OCI-LY7 (cell line): ENCODE measurements at regions not wholly inside any gene's neighbourhood (a gene's known extent, or its start where the extent isn't known, plus 50 kb on each side); places are given as distances from the start of the nearest gene placed in this dataset.

Source experiments
- BruUV-seq: library from RNA; stranded (reverse); fragments of 400-500 nt; replicated peaks from 2 replicates; lab custom pipeline; 2021; lab: Mats Ljungman, UMichigan
- CTCF ChIA-PET: fragments of 300-600 bp; sonication (Branson Sonifier 250); formaldehyde crosslinking; loops from one replicate; lab custom pipeline; 2022; ENCODE audit warnings: antibody characterized with exemption; ENCODE audit not compliant: unreplicated experiment; lab: Charles Lee
- POLR2A ChIA-PET: fragments of 300-600 bp; sonication (Branson Sonifier 250); formaldehyde crosslinking; loops from one replicate; lab custom pipeline; 2022; ENCODE audit warnings: antibody characterized with exemption; lab: Charles Lee
- DNase-seq: peaks from one replicate; pipeline ENCODE4 v3.0.0-alpha.2; 2015; ENCODE audit warnings: low spot score
- H2AFZ ChIP-seq: fragments of 200-600 bp; sonication (generic), shearing (Covaris generic); 2 replicates; pipeline ENCODE4 v1.6.1; 2014; ENCODE audit warnings: mild to moderate bottlenecking, antibody characterized with exemption, low read length, moderate library complexity
- H3K27ac ChIP-seq: fragments of 200-600 bp; sonication (generic); 2 replicates; pipeline ENCODE4 v1.5.1; 2014; ENCODE audit warnings: mixed run types, low read depth, mild to moderate bottlenecking, moderate library complexity, low read length, inconsistent platforms; ENCODE audit not compliant: poor library complexity, severe bottlenecking
- H3K36me3 ChIP-seq: fragments of 200-600 bp; sonication (generic); 2 replicates; pipeline ENCODE4 v1.6.1; 2014; ENCODE audit warnings: mild to moderate bottlenecking, antibody characterized with exemption, low read length, moderate library complexity, mixed read lengths; ENCODE audit not compliant: insufficient read depth
- H3K4me1 ChIP-seq: fragments of 200-600 bp; sonication (generic); 2 replicates; pipeline ENCODE4 v1.5.1; 2014; ENCODE audit warnings: mild to moderate bottlenecking, low read length; ENCODE audit not compliant: insufficient read depth, poor library complexity, severe bottlenecking
- H3K4me2 ChIP-seq: fragments of 200-600 bp; sonication (generic); 2 replicates; pipeline ENCODE4 v1.6.1; 2014; ENCODE audit warnings: mild to moderate bottlenecking, low read length
- H3K4me3 ChIP-seq: fragments of 200-600 bp; sonication (generic); 2 replicates; pipeline ENCODE4 v1.5.1; 2014; ENCODE audit warnings: mild to moderate bottlenecking, low read depth, low read length; ENCODE audit not compliant: poor library complexity, severe bottlenecking
- H3K79me2 ChIP-seq: fragments of 200-600 bp; sonication (generic); 2 replicates; pipeline ENCODE4 v1.6.1; 2016; ENCODE audit warnings: low read depth, mild to moderate bottlenecking, low read length, moderate library complexity, mixed read lengths; ENCODE audit not compliant: insufficient read depth
- H3K9me2 ChIP-seq: fragments of 200-600 bp; sonication (generic); 2 replicates; pipeline ENCODE4 v1.6.1; 2016; ENCODE audit warnings: mild to moderate bottlenecking, low read length, mixed read lengths; ENCODE audit not compliant: insufficient read depth
- H3K9me3 ChIP-seq: fragments of 200-600 bp; sonication (generic); 2 replicates; pipeline ENCODE4 v1.6.1; 2014; ENCODE audit warnings: mild to moderate bottlenecking, mixed run types, low read length, mixed read lengths
- H4K20me1 ChIP-seq: fragments of 200-600 bp; sonication (generic); 2 replicates; pipeline ENCODE4 v1.6.1; 2014; ENCODE audit warnings: mild to moderate bottlenecking, antibody characterized with exemption, low read length, moderate library complexity, mixed read lengths; ENCODE audit not compliant: insufficient read depth
- CTCF ChIP-seq: fragments of 200-600 bp; sonication (generic); conservative IDR thresholded peaks from 2 replicates; pipeline ENCODE4 v1.5.1; 2014; ENCODE audit warnings: mild to moderate bottlenecking, antibody characterized with exemption, low read length, moderate library complexity, mixed read lengths
- EZH2phosphoT487 ChIP-seq: fragments of 200-600 bp; sonication (generic); IDR thresholded peaks from 2 replicates; pipeline ENCODE4 v1.6.1; 2018; ENCODE audit warnings: low read depth, borderline replicate concordance, mild to moderate bottlenecking, mixed run types, antibody characterized with exemption, low read length, moderate library complexity, mixed read lengths
- intact Hi-C: fragments of 100-400 bp; cut with micrococcal nuclease; formaldehyde crosslinking; loops from one replicate; pipeline ENCODE4 v1.10.0; 2022; ENCODE audit not compliant: unreplicated experiment

- Histone ChIP-seq H3K36me3 (no peaks in the 10 kb centered on the region), H3K4me2 (peak overlapping the region; percentile 51), H3K79me2 (no peaks in the 10 kb centered on the region), H3K4me3 (no peak overlapping the region), H3K4me1 (peaks cover 10% of the 10 kb centered on the region), H3K9me2 (no peaks in the 10 kb centered on the region), H4K20me1 (no peaks in the 10 kb centered on the region), H3K9me3 (no peaks in the 10 kb centered on the region), H3K27ac (no peak overlapping the region), H2AFZ (peak overlapping the region; percentile 68)
- TF ChIP-seq EZH2phosphoT487, result no peak
- TF ChIP-seq CTCF, result no peak
- no TSS peak for BruUV-seq
- CTCF ChIA-PET, result no interaction called here
- intact Hi-C loops, result loop anchor here (1.0 kb wide), 1 partner anchor 12 kb away; no protein-coding TSS in a partner anchor
- no peak for DNase-seq
- POLR2A ChIA-PET, result no interaction called here
Observed at GRCh38 chr7:35463751-35464150, 209.9 kb upstream of the TBX20 start.

GRCh38 chr7:35463176-35463700 is 209.3 kb upstream of the TBX20 start:
- Histone ChIP-seq H3K79me2 (no peaks in the 10 kb centered on the region), H3K4me2 (peak overlapping the region; percentile 51), H3K4me3 (peak overlapping the region; percentile 3), H3K27ac (no peak overlapping the region), H2AFZ (peak overlapping the region; percentile 68), H3K4me1 (peaks cover 10% of the 10 kb centered on the region), H4K20me1 (no peaks in the 10 kb centered on the region), H3K9me3 (no peaks in the 10 kb centered on the region), H3K36me3 (no peaks in the 10 kb centered on the region), H3K9me2 (no peaks in the 10 kb centered on the region)
- ChIA-PET POLR2A (no interaction called here), CTCF (no interaction called here)
- TF ChIP-seq CTCF, result no peak
- TF ChIP-seq EZH2phosphoT487, result no peak
- DNase-seq, result peak; percentile 32
- no TSS peak for BruUV-seq
- intact Hi-C loops, result no loop called here

DNA sequence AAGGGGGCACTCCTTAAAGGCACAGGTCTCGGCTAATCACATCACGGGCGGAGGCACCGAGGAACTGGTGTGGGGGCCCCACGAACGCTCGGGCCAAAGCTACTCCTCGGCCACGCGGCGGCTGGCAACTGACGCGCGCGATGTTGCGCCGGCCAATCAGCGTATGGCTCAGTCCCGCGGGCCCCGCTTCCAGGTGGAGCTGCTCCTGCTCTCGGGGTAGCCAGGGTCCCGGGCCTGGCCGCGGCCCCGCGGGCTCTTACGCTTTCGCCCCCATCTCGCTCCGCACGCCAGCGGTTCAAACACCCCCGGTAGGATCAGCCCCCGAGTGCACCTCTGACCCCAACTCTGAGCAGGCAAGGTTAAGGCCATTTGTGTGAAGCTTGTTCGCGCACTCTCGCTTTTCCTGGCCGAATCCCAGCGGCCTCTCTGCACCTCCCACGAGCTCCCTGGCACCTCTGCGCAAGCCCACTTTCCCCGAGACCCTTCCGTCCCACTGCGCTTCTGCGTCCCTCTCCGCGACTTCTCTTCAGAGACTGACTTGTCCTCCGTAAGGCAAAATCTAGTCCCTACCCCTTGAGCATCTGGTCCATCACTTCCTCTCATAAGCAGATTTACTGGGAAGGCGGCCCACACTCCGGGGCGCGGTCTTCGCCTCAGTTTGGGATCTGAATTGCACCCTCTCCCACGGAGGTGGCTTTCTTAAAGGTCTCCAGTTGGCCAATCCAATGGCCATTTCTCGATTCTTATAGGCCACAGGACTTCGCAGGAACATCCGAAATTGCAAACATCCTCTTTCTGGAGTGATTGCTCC is 200.9 kb upstream of the TBX20 start:
- ChIA-PET POLR2A (no interaction called here), CTCF (interaction anchor here (0.5 kb wide), 1 partner anchor 58 kb away, joined by 3 read pairs; no protein-coding TSS in a partner anchor)
- Histone ChIP-seq H2AFZ (no peak overlapping the region), H3K9me3 (no peaks in the 10 kb centered on the region), H3K9me2 (no peaks in the 10 kb centered on the region), H3K27ac (no peak overlapping the region), H3K4me2 (no peak overlapping the region), H3K4me3 (no peak overlapping the region), H4K20me1 (no peaks in the 10 kb centered on the region), H3K36me3 (no peaks in the 10 kb centered on the region), H3K79me2 (no peaks in the 10 kb centered on the region), H3K4me1 (no peaks in the 10 kb centered on the region)
- DNase-seq, result no peak
- BruUV-seq, result no TSS peak
- TF ChIP-seq EZH2phosphoT487 (no peak), CTCF (no peak)
- intact Hi-C loops, result no loop called here
